CD14-positive monocyte (primary cell): ENCODE measurements at regions not wholly inside any gene's neighbourhood (a gene's known extent, or its start where the extent isn't known, plus 50 kb on each side); places are given as distances from the start of the nearest gene placed in this dataset.

Experiments
- DNase-seq, 3 donors: peaks; one replicate each; pipeline ENCODE4 v3.0.0-alpha.2; 2011 to 2022
- H2AFZ ChIP-seq: 2 replicates; pipeline ENCODE4 v1.6.0; 2012; ENCODE audit warnings: mild to moderate bottlenecking, low read depth, low read length, inconsistent platforms; ENCODE audit not compliant: insufficient read depth, poor library complexity, severe bottlenecking
- H3K27ac ChIP-seq, 2 donors: 1 replicate in 1 of 2; 2 replicates in 1 of 2; pipeline ENCODE4 v1.5.1; 2012 to 2013; ENCODE audit warnings: low read length in 2 of 2, control low read depth in 1 of 2, inconsistent platforms in 1 of 2, low read depth in 1 of 2, mild to moderate bottlenecking in 1 of 2
- H3K27me3 ChIP-seq, 2 donors: one replicate each; pipeline versions ENCODE4 v1.6.0 to v1.6.1; 2011 to 2013; ENCODE audit warnings: low read length in 2 of 2; ENCODE audit not compliant: control insufficient read depth in 2 of 2, insufficient read depth in 2 of 2
- H3K36me3 ChIP-seq, 2 donors: replicated peaks in 1 of 2; 1 replicate in 1 of 2; 2 replicates in 1 of 2; pipeline versions ENCODE4 v1.5.1 to v1.6.1; 2012 to 2013; ENCODE audit warnings: low read length in 2 of 2, control low read depth in 1 of 2, inconsistent platforms in 1 of 2, mild to moderate bottlenecking in 1 of 2; ENCODE audit not compliant: insufficient read depth in 2 of 2, control insufficient read depth in 1 of 2
- H3K4me1 ChIP-seq, 2 donors: 1 replicate in 1 of 2; 2 replicates in 1 of 2; pipeline versions ENCODE4 v1.5.1 to v1.6.1; 2012 to 2013; ENCODE audit warnings: low read length in 2 of 2, control low read depth in 1 of 2, inconsistent platforms in 1 of 2, mild to moderate bottlenecking in 1 of 2, moderate library complexity in 1 of 2; ENCODE audit not compliant: insufficient read depth in 2 of 2, control insufficient read depth in 1 of 2
- H3K4me2 ChIP-seq: replicated peaks from 2 replicates; pipeline ENCODE3; 2012; ENCODE audit warnings: low read length, moderate library complexity, mild to moderate bottlenecking; ENCODE audit not compliant: poor library complexity, severe bottlenecking; ENCODE audit errors: extremely low read depth
- H3K4me3 ChIP-seq, 3 experiments: fragments of 200-600 bp in 1 of 3; sonication (generic) in 1 of 3; replicated peaks in 1 of 3; 1 replicate in 2 of 3; 2 replicates in 1 of 3; pipeline ENCODE4 v1.5.1; 2011 to 2013; ENCODE audit warnings: low read length in 3 of 3, mild to moderate bottlenecking in 3 of 3, control low read depth in 2 of 3, low read depth in 2 of 3, inconsistent platforms in 1 of 3, moderate library complexity in 1 of 3
- H3K79me2 ChIP-seq: 2 replicates; pipeline ENCODE4 v1.6.0; 2012; ENCODE audit warnings: mild to moderate bottlenecking, control low read depth, inconsistent platforms, low read length, moderate library complexity; ENCODE audit not compliant: insufficient read depth
- H3K9ac ChIP-seq: 2 replicates; pipeline ENCODE4 v1.6.0; 2017; ENCODE audit warnings: low read length, mild to moderate bottlenecking; ENCODE audit not compliant: insufficient read depth, poor library complexity, severe bottlenecking
- H3K9me3 ChIP-seq, 2 donors: replicated peaks in 1 of 2; 1 replicate in 1 of 2; 2 replicates in 1 of 2; pipeline versions ENCODE4 v1.5.1 to v1.6.1; 2012 to 2013; ENCODE audit warnings: low read length in 2 of 2, control low read depth in 1 of 2; ENCODE audit not compliant: control insufficient read depth in 1 of 2, insufficient read depth in 1 of 2
- H4K20me1 ChIP-seq: 2 replicates; pipeline ENCODE4 v1.6.0; 2012; ENCODE audit warnings: mild to moderate bottlenecking, low read length, control low read depth, moderate library complexity; ENCODE audit not compliant: insufficient read depth
- H3K27ac Mint-ChIP-seq, 7 donors: one replicate each; pipeline ENCODE4 v1.8.0; 2020; ENCODE audit warnings: mild to moderate bottlenecking in 7 of 7, mixed read lengths in 7 of 7, moderate library complexity in 6 of 7, inconsistent platforms in 2 of 7
- H3K27me3 Mint-ChIP-seq, 3 donors: one replicate each; pipeline ENCODE4 v1.8.0; 2021 to 2022; ENCODE audit warnings: low read depth in 3 of 3, mild to moderate bottlenecking in 3 of 3, mixed read lengths in 3 of 3, moderate library complexity in 3 of 3, inconsistent platforms in 1 of 3
- H3K36me3 Mint-ChIP-seq, 2 donors: one replicate each; pipeline ENCODE4 v1.8.0; 2020; ENCODE audit warnings: mixed read lengths in 2 of 2, inconsistent platforms in 1 of 2, mild to moderate bottlenecking in 1 of 2
- H3K4me1 Mint-ChIP-seq: one replicate; pipeline ENCODE4 v1.8.0; 2020; ENCODE audit warnings: mild to moderate bottlenecking, mixed read lengths
- H3K4me3 Mint-ChIP-seq, 2 donors: one replicate each; pipeline ENCODE4 v1.8.0; 2020; ENCODE audit warnings: mild to moderate bottlenecking in 2 of 2, mixed read lengths in 2 of 2, moderate library complexity in 1 of 2
- H3K9me3 Mint-ChIP-seq, 7 donors: one replicate each; pipeline ENCODE4 v1.8.0; 2020 to 2022; ENCODE audit warnings: mixed read lengths in 7 of 7, mild to moderate bottlenecking in 6 of 7, moderate library complexity in 6 of 7, inconsistent platforms in 2 of 7
- WGBS: methylation state at CpG from one replicate; pipeline ENCODE4 v1.1.5; 2013; ENCODE audit warnings: missing lambda C conversion rate; ENCODE audit not compliant: insufficient coverage; 5-methylcytosine and 5-hydroxymethylcytosine counted together
- intact Hi-C, 2 donors: fragments of 100-400 bp; cut with micrococcal nuclease; formaldehyde crosslinking; loops; one replicate each; pipeline versions ENCODE4 v1.15.0 to v1.15.1; 2023
- TF ChIP-seq, protein P1 (sequence below): fragments of 200-600 bp; IDR thresholded peaks from one replicate; pipeline ENCODE4 v1.8.0; 2022; ENCODE audit warnings: antibody characterized with exemption, mild to moderate bottlenecking

DNA sequence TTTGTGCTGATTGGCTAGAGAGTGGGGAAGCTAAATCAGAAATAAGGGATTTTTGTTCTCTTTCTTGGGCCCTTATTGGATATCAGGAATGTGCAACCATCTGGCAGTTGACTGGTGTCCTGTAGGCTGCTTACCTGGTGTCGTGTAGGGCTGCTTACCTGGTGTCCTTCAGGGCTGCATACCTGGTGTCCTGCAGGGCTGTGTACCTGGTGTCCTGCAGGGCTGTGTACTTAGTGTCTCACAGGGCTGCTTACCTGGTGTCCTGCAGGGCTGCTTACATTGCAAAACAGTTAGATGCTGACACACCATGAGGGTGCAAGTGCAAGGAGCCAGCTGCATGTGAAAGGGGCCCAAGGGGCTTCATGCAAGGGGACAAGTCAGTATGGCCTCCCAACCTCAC is 249.3 kb downstream of the ICE1 start:
- Mint-ChIP-seq H3K36me3 (no peaks in the 10 kb centered on the region), H3K4me3 (no peak overlapping the region), H3K27me3 (peaks cover 0 to 2% (median 2%) of the 10 kb centered on the region in 3 donors), H3K9me3 (peaks cover 0 to 4% (median 1%) of the 10 kb centered on the region in 7 donors), H3K4me1 (no peaks in the 10 kb centered on the region), H3K27ac (no peak overlapping the region)
- Histone ChIP-seq H3K4me1 (no peaks in the 10 kb centered on the region), H3K79me2 (no peaks in the 10 kb centered on the region), H3K4me3 (no peak overlapping the region), H3K9me3 (no peaks in the 10 kb centered on the region), H3K4me2 (no peak overlapping the region), H3K9ac (no peak overlapping the region), H2AFZ (no peak overlapping the region), H4K20me1 (no peaks in the 10 kb centered on the region), H3K36me3 (no peaks in the 10 kb centered on the region), H3K27me3 (no peaks in the 10 kb centered on the region), H3K27ac (no peak overlapping the region)
- DNase-seq = no peak
- TF ChIP-seq, protein P1, sequence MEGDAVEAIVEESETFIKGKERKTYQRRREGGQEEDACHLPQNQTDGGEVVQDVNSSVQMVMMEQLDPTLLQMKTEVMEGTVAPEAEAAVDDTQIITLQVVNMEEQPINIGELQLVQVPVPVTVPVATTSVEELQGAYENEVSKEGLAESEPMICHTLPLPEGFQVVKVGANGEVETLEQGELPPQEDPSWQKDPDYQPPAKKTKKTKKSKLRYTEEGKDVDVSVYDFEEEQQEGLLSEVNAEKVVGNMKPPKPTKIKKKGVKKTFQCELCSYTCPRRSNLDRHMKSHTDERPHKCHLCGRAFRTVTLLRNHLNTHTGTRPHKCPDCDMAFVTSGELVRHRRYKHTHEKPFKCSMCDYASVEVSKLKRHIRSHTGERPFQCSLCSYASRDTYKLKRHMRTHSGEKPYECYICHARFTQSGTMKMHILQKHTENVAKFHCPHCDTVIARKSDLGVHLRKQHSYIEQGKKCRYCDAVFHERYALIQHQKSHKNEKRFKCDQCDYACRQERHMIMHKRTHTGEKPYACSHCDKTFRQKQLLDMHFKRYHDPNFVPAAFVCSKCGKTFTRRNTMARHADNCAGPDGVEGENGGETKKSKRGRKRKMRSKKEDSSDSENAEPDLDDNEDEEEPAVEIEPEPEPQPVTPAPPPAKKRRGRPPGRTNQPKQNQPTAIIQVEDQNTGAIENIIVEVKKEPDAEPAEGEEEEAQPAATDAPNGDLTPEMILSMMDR = no peak
- intact Hi-C loops = no loop called here
- 70% methylated on average over 1 of the region's 1 CpG for WGBS

DNA sequence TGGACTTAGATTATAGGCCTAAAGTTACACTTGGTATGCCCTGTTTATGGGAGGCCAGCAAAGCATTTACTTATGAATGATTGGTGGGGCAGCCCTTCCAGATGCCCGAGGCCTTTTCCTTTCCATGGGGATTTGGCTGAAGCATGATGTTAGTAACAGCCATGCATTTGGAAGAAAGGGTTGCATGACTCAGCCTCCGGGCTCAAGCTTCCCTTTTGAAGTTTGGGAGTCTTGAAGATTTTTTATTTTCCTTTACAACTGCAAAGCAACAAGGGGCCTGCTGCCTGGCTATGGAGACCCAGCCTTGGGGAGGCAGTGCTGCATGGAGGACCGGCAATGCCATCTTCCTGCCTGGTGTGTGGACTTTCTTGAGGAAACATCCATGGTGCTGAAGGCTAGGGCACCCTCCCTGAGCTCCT is 244.7 kb downstream of the ICE1 start:
- Mint-ChIP-seq H3K4me3 (no peak overlapping the region), H3K4me1 (no peaks in the 10 kb centered on the region), H3K27ac (no peak overlapping the region), H3K36me3 (no peaks in the 10 kb centered on the region), H3K9me3 (peaks cover 0 to 5% (median 1%) of the 10 kb centered on the region in 7 donors), H3K27me3 (peaks cover 0 to 2% (median 2%) of the 10 kb centered on the region in 3 donors)
- no peaks in the 10 kb centered on the region for H3K79me2 ChIP-seq
- no peaks in the 10 kb centered on the region for H3K4me1 ChIP-seq
- no peak overlapping the region for H3K4me3 ChIP-seq
- H3K36me3 ChIP-seq = no peaks in the 10 kb centered on the region
- H2AFZ ChIP-seq = no peak overlapping the region
- no peak overlapping the region for H3K27ac ChIP-seq
- TF ChIP-seq, protein P1 = no peak
- intact Hi-C loops = no loop called here
- H3K9ac ChIP-seq = no peak overlapping the region
- no peaks in the 10 kb centered on the region for H3K9me3 ChIP-seq
- DNase-seq = no peak
- H3K27me3 ChIP-seq = no peaks in the 10 kb centered on the region
- WGBS = 74% methylated on average over 2 of the region's 3 CpGs
- no peaks in the 10 kb centered on the region for H4K20me1 ChIP-seq
- H3K4me2 ChIP-seq = no peak overlapping the region
